ENCODE measurements at regions not wholly inside any gene's neighbourhood (a gene's known extent, or its start where the extent isn't known, plus 50 kb on each side); places are given as distances from the start of the nearest gene placed in this dataset.

DNA sequence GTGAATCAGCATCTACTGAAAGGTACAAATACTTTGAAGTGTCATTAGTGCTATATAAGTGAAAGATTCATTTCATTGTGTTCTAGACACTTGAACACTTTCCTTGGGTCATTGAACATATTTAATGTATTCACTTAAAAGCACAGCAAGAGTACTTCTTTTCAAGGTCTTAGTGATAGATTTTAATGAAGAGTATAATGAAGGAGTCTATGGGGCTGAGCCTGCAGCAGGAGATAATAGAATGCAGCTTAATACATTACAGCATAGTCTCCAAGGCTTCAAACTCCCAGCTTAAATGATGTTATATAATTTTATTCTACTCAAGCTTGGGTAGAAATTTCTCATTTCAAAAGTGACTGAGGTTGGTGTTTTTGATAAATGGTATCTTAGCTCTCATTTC, 66.1 kb upstream of the VEGFC start:
- Histone ChIP-seq H3K36me3 (ENCODE audit: control insufficient read depth, insufficient read depth, low read length) (no peaks in the 10 kb centered on the region), H3K4me1 (no peaks in the 10 kb centered on the region), H3K4me3 (ENCODE audit: low read depth, low read length) (no peak overlapping the region), H3K9me3 (no peaks in the 10 kb centered on the region), H3K27me3 (replicated peaks; ENCODE audit: control insufficient read depth, insufficient read depth, low read length) (no peaks in the 10 kb centered on the region)
- intact Hi-C loops (cut with micrococcal nuclease; ENCODE audit: unreplicated experiment) = no loop called here
- H3K9me3 Mint-ChIP-seq (ENCODE audit: unreplicated experiment) = no peaks in the 10 kb centered on the region
- H3K4me3 Mint-ChIP-seq (ENCODE audit: unreplicated experiment) = no peak overlapping the region
- no peak overlapping the region for H3K27ac Mint-ChIP-seq (ENCODE audit: unreplicated experiment)
- ChIA-PET CTCF (no interaction called here), POLR2A (no interaction called here)
- H3K4me1 Mint-ChIP-seq (ENCODE audit: low read depth, unreplicated experiment) = no peaks in the 10 kb centered on the region
- TF ChIP-seq, protein P1, sequence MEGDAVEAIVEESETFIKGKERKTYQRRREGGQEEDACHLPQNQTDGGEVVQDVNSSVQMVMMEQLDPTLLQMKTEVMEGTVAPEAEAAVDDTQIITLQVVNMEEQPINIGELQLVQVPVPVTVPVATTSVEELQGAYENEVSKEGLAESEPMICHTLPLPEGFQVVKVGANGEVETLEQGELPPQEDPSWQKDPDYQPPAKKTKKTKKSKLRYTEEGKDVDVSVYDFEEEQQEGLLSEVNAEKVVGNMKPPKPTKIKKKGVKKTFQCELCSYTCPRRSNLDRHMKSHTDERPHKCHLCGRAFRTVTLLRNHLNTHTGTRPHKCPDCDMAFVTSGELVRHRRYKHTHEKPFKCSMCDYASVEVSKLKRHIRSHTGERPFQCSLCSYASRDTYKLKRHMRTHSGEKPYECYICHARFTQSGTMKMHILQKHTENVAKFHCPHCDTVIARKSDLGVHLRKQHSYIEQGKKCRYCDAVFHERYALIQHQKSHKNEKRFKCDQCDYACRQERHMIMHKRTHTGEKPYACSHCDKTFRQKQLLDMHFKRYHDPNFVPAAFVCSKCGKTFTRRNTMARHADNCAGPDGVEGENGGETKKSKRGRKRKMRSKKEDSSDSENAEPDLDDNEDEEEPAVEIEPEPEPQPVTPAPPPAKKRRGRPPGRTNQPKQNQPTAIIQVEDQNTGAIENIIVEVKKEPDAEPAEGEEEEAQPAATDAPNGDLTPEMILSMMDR (IDR thresholded peaks at IDR 0.05; ENCODE audit: insufficient read depth in 1 of 2, low read depth in 1 of 2, low read length in 1 of 2, severe bottlenecking in 1 of 2, unreplicated experiment in 1 of 2) = no peak
- no peak for DNase-seq
- BruUV-seq (replicated peaks) = no TSS peak
- H3K36me3 Mint-ChIP-seq (ENCODE audit: insufficient read depth, unreplicated experiment) = no peaks in the 10 kb centered on the region
- peaks cover 4% of the 10 kb centered on the region for H3K27me3 Mint-ChIP-seq (ENCODE audit: insufficient read depth, unreplicated experiment)

DNA sequence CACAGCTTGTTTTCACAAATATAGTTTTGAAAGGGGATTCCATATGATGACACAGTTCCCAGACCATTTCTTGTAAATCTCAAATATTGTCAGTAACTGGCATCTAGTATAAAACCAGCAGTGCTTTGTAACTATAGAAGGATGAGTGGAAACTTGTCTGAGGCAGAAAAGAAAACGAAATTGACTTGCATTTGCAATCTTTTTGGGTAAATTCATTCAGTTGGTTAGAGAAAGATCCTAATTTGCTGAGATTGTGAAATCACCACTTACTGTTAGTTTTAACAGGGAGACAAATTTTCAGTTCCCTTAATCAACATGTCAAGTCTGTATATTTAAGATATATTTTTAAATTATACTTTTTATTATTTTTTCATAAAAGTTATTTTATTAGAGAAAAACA, 71.5 kb upstream of the VEGFC start:
- Histone ChIP-seq H3K4me1 (no peaks in the 10 kb centered on the region), H3K36me3 (ENCODE audit: control insufficient read depth, insufficient read depth, low read length) (no peaks in the 10 kb centered on the region), H3K9me3 (no peaks in the 10 kb centered on the region), H3K27me3 (replicated peaks; ENCODE audit: control insufficient read depth, insufficient read depth, low read length) (no peaks in the 10 kb centered on the region), H3K4me3 (ENCODE audit: low read depth, low read length) (no peak overlapping the region)
- POLR2A ChIA-PET = no interaction called here
- no peak overlapping the region for H3K4me3 Mint-ChIP-seq (ENCODE audit: unreplicated experiment)
- no peaks in the 10 kb centered on the region for H3K36me3 Mint-ChIP-seq (ENCODE audit: insufficient read depth, unreplicated experiment)
- CTCF ChIA-PET = no interaction called here
- no peaks in the 10 kb centered on the region for H3K4me1 Mint-ChIP-seq (ENCODE audit: low read depth, unreplicated experiment)
- TF ChIP-seq, protein P1 (IDR thresholded peaks at IDR 0.05; ENCODE audit: insufficient read depth in 1 of 2, low read depth in 1 of 2, low read length in 1 of 2, severe bottlenecking in 1 of 2, unreplicated experiment in 1 of 2) = no peak
- no peaks in the 10 kb centered on the region for H3K9me3 Mint-ChIP-seq (ENCODE audit: unreplicated experiment)
- no peak for DNase-seq
- peaks cover 7% of the 10 kb centered on the region for H3K27me3 Mint-ChIP-seq (ENCODE audit: insufficient read depth, unreplicated experiment)
- BruUV-seq (replicated peaks) = no TSS peak
- no peak overlapping the region for H3K27ac Mint-ChIP-seq (ENCODE audit: unreplicated experiment)
- intact Hi-C loops (cut with micrococcal nuclease; ENCODE audit: unreplicated experiment) = no loop called here

DNA sequence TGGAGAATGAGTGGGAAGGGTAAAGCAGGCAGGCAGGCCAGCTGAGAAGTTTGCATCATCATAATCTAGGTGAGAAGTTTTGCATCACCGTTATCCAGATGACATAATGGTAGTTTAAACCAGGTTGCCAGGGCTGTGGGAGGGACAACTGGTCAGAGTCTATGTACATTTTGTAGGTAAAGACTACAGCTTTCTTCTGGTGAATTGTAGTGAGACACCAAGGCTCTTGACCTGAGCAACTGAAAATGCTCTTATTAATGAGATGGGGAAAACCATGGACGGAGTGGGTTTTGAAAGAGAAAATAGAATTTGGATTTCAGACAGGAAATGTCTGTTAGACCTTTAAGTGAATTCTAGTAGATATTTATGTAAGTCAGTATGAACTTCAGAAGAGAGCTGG, 76.0 kb upstream of the VEGFC start:
- H3K36me3 ChIP-seq (ENCODE audit: control insufficient read depth, insufficient read depth, low read length) = no peaks in the 10 kb centered on the region
- no peak overlapping the region for H3K4me3 ChIP-seq (ENCODE audit: low read depth, low read length)
- no peak for DNase-seq
- BruUV-seq (replicated peaks) = no TSS peak
- H3K9me3 ChIP-seq = no peaks in the 10 kb centered on the region
- no peak overlapping the region for H3K27ac Mint-ChIP-seq (ENCODE audit: unreplicated experiment)
- peaks cover 3% of the 10 kb centered on the region for H3K27me3 Mint-ChIP-seq (ENCODE audit: insufficient read depth, unreplicated experiment)
- no peaks in the 10 kb centered on the region for H3K36me3 Mint-ChIP-seq (ENCODE audit: insufficient read depth, unreplicated experiment)
- no peaks in the 10 kb centered on the region for H3K9me3 Mint-ChIP-seq (ENCODE audit: unreplicated experiment)
- no peaks in the 10 kb centered on the region for H3K4me1 ChIP-seq
- no peaks in the 10 kb centered on the region for H3K27me3 ChIP-seq (replicated peaks; ENCODE audit: control insufficient read depth, insufficient read depth, low read length)
- intact Hi-C loops (cut with micrococcal nuclease; ENCODE audit: unreplicated experiment) = no loop called here
- CTCF ChIA-PET = no interaction called here
- POLR2A ChIA-PET = no interaction called here
- H3K4me3 Mint-ChIP-seq (ENCODE audit: unreplicated experiment) = no peak overlapping the region
- no peaks in the 10 kb centered on the region for H3K4me1 Mint-ChIP-seq (ENCODE audit: low read depth, unreplicated experiment)
- TF ChIP-seq, protein P1 (IDR thresholded peaks at IDR 0.05; ENCODE audit: insufficient read depth in 1 of 2, low read depth in 1 of 2, low read length in 1 of 2, severe bottlenecking in 1 of 2, unreplicated experiment in 1 of 2) = no peak
